Upper lobe of left lung (tissue), 6 donors: ENCODE measurements at regions not wholly inside any gene's neighbourhood (a gene's known extent, or its start where the extent isn't known, plus 50 kb on each side); places are given as distances from the start of the nearest gene placed in this dataset.

Source experiments
- ATAC-seq, 2 donors: fragments of 200-7000 bp; cut with Tn5 transposase; one replicate each; pipeline ENCODE4 v1.9.1; 2022; ENCODE audit warnings: mild to moderate bottlenecking in 2 of 2, moderate library complexity in 2 of 2; ENCODE audit not compliant: low FRiP score in 2 of 2
- DNase-seq, 2 donors: peaks; one replicate each; pipeline ENCODE4 v3.0.0-alpha.2; 2019 to 2020
- H3K27ac ChIP-seq, 4 donors: fragments of 200-600 bp; sonication (generic); one replicate each; pipeline ENCODE4 v1.5.1; 2016 to 2019
- H3K27me3 ChIP-seq, 4 donors: fragments of 200-600 bp; sonication (generic); one replicate each; pipeline ENCODE4 v1.5.1; 2017 to 2019
- H3K36me3 ChIP-seq, 4 donors: fragments of 200-600 bp; sonication (generic); one replicate each; pipeline ENCODE4 v1.5.1; 2016 to 2019
- H3K4me1 ChIP-seq, 4 donors: fragments of 200-600 bp; sonication (generic); one replicate each; pipeline ENCODE4 v1.5.1; 2018 to 2019
- H3K4me3 ChIP-seq, 4 donors: fragments of 200-600 bp; sonication (generic); one replicate each; pipeline ENCODE4 v1.5.1; 2017 to 2019; ENCODE audit warnings: mild to moderate bottlenecking in 2 of 4, moderate library complexity in 1 of 4
- H3K9me3 ChIP-seq, 4 donors: fragments of 200-600 bp; sonication (generic); one replicate each; pipeline ENCODE4 v1.5.1; 2018 to 2019
- CTCF ChIP-seq, 6 experiments: fragments of 450-650 bp in 4 of 6; fragments of 200-600 bp in 2 of 6; sonication (generic) in 2 of 6; IDR thresholded peaks; one replicate each; pipeline ENCODE4 v1.5.1; 2016 to 2019; ENCODE audit warnings: antibody characterized with exemption in 6 of 6
- EP300 ChIP-seq, 4 donors: sonication (generic); formaldehyde crosslinking; IDR thresholded peaks; one replicate each; pipeline ENCODE4 v1.5.1; 2017; ENCODE audit warnings: antibody characterized with exemption in 4 of 4, control low read depth in 2 of 4
- POLR2A ChIP-seq, 4 donors: fragments of 450-650 bp; IDR thresholded peaks; one replicate each; pipeline ENCODE4 v1.5.1; 2016 to 2017; ENCODE audit warnings: antibody characterized with exemption in 4 of 4, mild to moderate bottlenecking in 2 of 4
- POLR2AphosphoS5 ChIP-seq, 2 donors: sonication (generic); formaldehyde crosslinking; IDR thresholded peaks; one replicate each; pipeline ENCODE4 v1.5.1; 2017; ENCODE audit warnings: antibody characterized with exemption in 2 of 2
- WGBS, 2 donors: methylation state at CpG; one replicate each; pipeline ENCODE4 v1.1.5; 2017 to 2018; 5-methylcytosine and 5-hydroxymethylcytosine counted together
- donor health status: DM: no; HTN: no; CAD: no; lungs with moderate emphysema.
- donor health status: DM: no; HTN: yes; CAD: no; lungs with severe emphysema.

DNA sequence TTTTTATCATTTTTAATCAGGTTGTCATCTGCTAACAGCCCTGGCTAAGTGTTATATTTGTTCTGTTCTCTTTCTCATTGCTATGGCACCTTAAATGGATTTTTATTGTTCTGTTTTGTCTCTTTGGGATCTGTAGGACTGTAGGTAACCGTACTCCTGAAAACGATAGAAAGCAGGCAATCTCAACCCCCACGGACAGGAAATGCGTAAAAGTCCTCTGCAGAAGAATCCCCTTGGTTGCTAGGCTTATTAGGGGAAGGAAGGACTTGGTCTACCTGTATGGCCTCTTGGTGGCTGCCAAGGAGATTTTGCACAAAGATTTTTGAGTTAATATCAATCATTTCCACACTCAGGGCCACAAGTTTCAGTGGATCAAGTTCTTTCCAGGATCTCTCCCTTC lies 571.9 kb upstream of the ZNF385D start:
- WGBS, 2 donors, result 70 to 79% methylated on average over 4 of the region's 4 CpGs
- H3K36me3 ChIP-seq, result no peaks in the 10 kb centered on the region

GRCh38 chr3:22326305-22326704 lies 575.3 kb upstream of the ZNF385D start:
- no peaks in the 10 kb centered on the region for H3K9me3 ChIP-seq
- ATAC-seq, result no peak
- 71 to 80% methylated on average over 3 of the region's 3 CpGs for WGBS, 2 donors
- TF ChIP-seq CTCF (IDR thresholded peaks at IDR 0.05) (no peak), EP300 (IDR thresholded peaks at IDR 0.05) (no peak), POLR2A (IDR thresholded peaks at IDR 0.05) (no peak), POLR2AphosphoS5 (IDR thresholded peaks at IDR 0.05) (no peak)
- H3K27me3 ChIP-seq, result no peaks in the 10 kb centered on the region
- H3K4me1 ChIP-seq, result no peaks in the 10 kb centered on the region
- H3K4me3 ChIP-seq, result no peak overlapping the region
- H3K36me3 ChIP-seq, result no peaks in the 10 kb centered on the region
- no peak overlapping the region for H3K27ac ChIP-seq
- DNase-seq, result no peak

More for the DNA sequence above, 571.9 kb upstream of the ZNF385D start:
- Histone ChIP-seq H3K27ac (no peak overlapping the region), H3K4me3 (no peak overlapping the region), H3K9me3 (no peaks in the 10 kb centered on the region), H3K4me1 (no peaks in the 10 kb centered on the region), H3K27me3 (no peaks in the 10 kb centered on the region)
- TF ChIP-seq POLR2AphosphoS5 (IDR thresholded peaks at IDR 0.05) (no peak), EP300 (IDR thresholded peaks at IDR 0.05) (no peak), CTCF (IDR thresholded peaks at IDR 0.05) (no peak), POLR2A (IDR thresholded peaks at IDR 0.05) (no peak)
- no peak for DNase-seq
- no peak for ATAC-seq

DNA sequence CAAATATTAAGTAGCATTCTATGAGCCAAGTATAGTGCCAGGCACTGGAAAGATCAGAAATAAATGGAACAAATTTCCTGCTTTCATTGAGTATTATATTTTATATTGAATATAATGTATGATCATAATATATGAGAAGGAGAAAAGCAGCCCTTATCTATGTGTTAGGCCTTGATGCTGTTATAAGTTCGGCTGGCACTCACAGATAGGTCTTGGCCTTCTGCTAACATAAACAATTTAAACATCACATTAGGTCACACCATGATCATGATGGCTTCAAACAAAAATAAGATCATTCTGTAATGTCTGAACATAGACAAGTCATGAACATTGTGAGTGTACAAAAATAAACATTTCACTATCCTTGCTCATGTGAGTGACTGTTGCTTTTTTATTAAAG lies 584.0 kb upstream of the ZNF385D start:
- no peaks in the 10 kb centered on the region for H3K9me3 ChIP-seq
- no peak overlapping the region for H3K27ac ChIP-seq
- TF ChIP-seq EP300 (IDR thresholded peaks at IDR 0.05) (no peak), POLR2AphosphoS5 (IDR thresholded peaks at IDR 0.05) (no peak), POLR2A (IDR thresholded peaks at IDR 0.05) (no peak), CTCF (IDR thresholded peaks at IDR 0.05) (no peak)
- H3K4me3 ChIP-seq, result no peak overlapping the region
- WGBS, 2 donors, result 60 to 64% methylated on average over 1 of the region's 1 CpG
- no peak for DNase-seq
- H3K36me3 ChIP-seq, result no peaks in the 10 kb centered on the region
- H3K27me3 ChIP-seq, result no peaks in the 10 kb centered on the region
- ATAC-seq, result no peak
- H3K4me1 ChIP-seq, result no peaks in the 10 kb centered on the region

GRCh38 chr3:22349215-22349851 lies 598.3 kb upstream of the ZNF385D start:
- 57 to 63% methylated on average over 3 of the region's 3 CpGs for WGBS, 2 donors

More at GRCh38 chr3:22349215-22349851, 598.3 kb upstream of the ZNF385D start:
- ATAC-seq (no peak), DNase-seq (no peak)
- H3K4me3 ChIP-seq, result no peak overlapping the region
- no peaks in the 10 kb centered on the region for H3K4me1 ChIP-seq
- no peaks in the 10 kb centered on the region for H3K27me3 ChIP-seq
- no peak overlapping the region for H3K27ac ChIP-seq
- TF ChIP-seq POLR2AphosphoS5 (IDR thresholded peaks at IDR 0.05), result no peak
- TF ChIP-seq EP300 (IDR thresholded peaks at IDR 0.05), result no peak
- TF ChIP-seq POLR2A (IDR thresholded peaks at IDR 0.05), result no peak
- TF ChIP-seq CTCF (IDR thresholded peaks at IDR 0.05), result no peak
- no peaks in the 10 kb centered on the region for H3K9me3 ChIP-seq
- H3K36me3 ChIP-seq, result no peaks in the 10 kb centered on the region
